Mucosa of descending colon (tissue), 3 donors: ENCODE measurements at regions not wholly inside any gene's neighbourhood (a gene's known extent, or its start where the extent isn't known, plus 50 kb on each side); places are given as distances from the start of the nearest gene placed in this dataset.

Source experiments
- ATAC-seq: fragments of 200-7000 bp; cut with Tn5 transposase; one replicate; pipeline ENCODE4 v1.9.1; 2020; ENCODE audit warnings: mild to moderate bottlenecking, moderate library complexity
- DNase-seq, 3 donors: peaks; one replicate each; pipeline ENCODE4 v3.0.0-alpha.2; 2020
- H3K36me3 ChIP-seq: fragments of 200-600 bp; one replicate; pipeline ENCODE4 v1.8.0; 2021; ENCODE audit warnings: low read depth, mild to moderate bottlenecking
- H3K4me1 ChIP-seq: fragments of 200-600 bp; one replicate; pipeline ENCODE4 v1.8.0; 2021; ENCODE audit warnings: low read depth, mild to moderate bottlenecking
- H3K4me3 ChIP-seq: fragments of 200-600 bp; one replicate; pipeline ENCODE4 v1.8.0; 2021; ENCODE audit warnings: mild to moderate bottlenecking
- H3K9me3 ChIP-seq: fragments of 200-600 bp; one replicate; pipeline ENCODE4 v1.8.0; 2021; ENCODE audit warnings: mild to moderate bottlenecking
- intact Hi-C, 2 donors: fragments of 100-400 bp; cut with DNase I in 1 of 2; cut with micrococcal nuclease in 1 of 2; formaldehyde crosslinking; loops; one replicate each; pipeline versions ENCODE4 v1.11.0 to v1.11.1; 2022; cut with DNase I, micrococcal nuclease
- TF ChIP-seq, protein P1 (sequence below): fragments of 200-600 bp; IDR thresholded peaks from one replicate; pipeline ENCODE4 v1.8.0; 2022; ENCODE audit warnings: antibody characterized with exemption, mild to moderate bottlenecking
- donor health status: DM: no; HTN: no; CAD: no; lungs with moderate emphysema.
- donor health status: DM: no; HTN: no; CAD: no.
- donor health status: DM: no; HTN: yes; CAD: no.

DNA sequence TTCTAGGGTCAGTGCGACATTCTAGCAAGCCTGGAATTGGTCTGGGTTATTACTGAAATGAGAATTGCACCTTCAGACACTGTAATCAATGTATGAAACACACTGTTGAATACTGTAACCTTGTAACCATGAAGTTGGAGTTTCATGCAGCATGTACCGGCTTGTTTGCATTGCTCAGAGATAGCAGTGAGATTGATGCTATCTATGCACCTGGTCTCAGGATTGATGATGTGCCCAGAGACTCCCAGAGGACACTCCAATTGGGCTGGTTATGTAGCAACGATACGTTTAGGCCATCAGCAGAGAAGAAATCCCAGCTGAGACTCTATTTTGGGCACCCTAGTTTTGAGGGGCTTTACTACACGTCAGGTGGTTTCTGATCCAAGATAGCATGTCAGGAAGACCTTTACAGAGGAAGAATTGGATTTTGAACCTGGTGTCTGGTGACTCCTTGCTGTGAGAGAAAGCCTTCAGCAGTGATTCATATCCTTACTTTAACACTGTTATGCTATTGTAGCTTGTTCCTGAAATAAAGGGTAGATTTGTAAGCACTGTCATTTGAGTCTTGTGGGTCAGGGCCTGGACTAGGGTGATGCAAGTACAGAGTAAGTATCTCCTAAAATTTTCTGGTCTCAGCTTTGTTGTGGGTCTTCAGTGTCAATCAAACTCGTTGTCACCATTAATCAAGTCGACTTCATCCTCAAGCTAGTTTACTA lies 305.1 kb upstream of the GULP1 start:
- no peak for DNase-seq
- H3K4me3 ChIP-seq: no peak overlapping the region
- TF ChIP-seq, protein P1, sequence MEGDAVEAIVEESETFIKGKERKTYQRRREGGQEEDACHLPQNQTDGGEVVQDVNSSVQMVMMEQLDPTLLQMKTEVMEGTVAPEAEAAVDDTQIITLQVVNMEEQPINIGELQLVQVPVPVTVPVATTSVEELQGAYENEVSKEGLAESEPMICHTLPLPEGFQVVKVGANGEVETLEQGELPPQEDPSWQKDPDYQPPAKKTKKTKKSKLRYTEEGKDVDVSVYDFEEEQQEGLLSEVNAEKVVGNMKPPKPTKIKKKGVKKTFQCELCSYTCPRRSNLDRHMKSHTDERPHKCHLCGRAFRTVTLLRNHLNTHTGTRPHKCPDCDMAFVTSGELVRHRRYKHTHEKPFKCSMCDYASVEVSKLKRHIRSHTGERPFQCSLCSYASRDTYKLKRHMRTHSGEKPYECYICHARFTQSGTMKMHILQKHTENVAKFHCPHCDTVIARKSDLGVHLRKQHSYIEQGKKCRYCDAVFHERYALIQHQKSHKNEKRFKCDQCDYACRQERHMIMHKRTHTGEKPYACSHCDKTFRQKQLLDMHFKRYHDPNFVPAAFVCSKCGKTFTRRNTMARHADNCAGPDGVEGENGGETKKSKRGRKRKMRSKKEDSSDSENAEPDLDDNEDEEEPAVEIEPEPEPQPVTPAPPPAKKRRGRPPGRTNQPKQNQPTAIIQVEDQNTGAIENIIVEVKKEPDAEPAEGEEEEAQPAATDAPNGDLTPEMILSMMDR: no peak
- H3K4me1 ChIP-seq: no peaks in the 10 kb centered on the region
- ATAC-seq: no peak
- no peaks in the 10 kb centered on the region for H3K36me3 ChIP-seq
- no peaks in the 10 kb centered on the region for H3K9me3 ChIP-seq
- intact Hi-C loops: no loop called here

GRCh38 chr2:187988348-187988747 lies 303.3 kb upstream of the GULP1 start:
- ATAC-seq (no peak), DNase-seq (no peak)
- Histone ChIP-seq H3K36me3 (no peaks in the 10 kb centered on the region), H3K4me1 (no peaks in the 10 kb centered on the region), H3K9me3 (no peaks in the 10 kb centered on the region), H3K4me3 (no peak overlapping the region)
- intact Hi-C loops: no loop called here
- TF ChIP-seq, protein P1: no peak

GRCh38 chr2:187989925-187990623 lies 301.6 kb upstream of the GULP1 start:
- Histone ChIP-seq H3K36me3 (no peaks in the 10 kb centered on the region), H3K9me3 (no peaks in the 10 kb centered on the region), H3K4me3 (no peak overlapping the region), H3K4me1 (no peaks in the 10 kb centered on the region)
- intact Hi-C loops: no loop called here
- TF ChIP-seq, protein P1: no peak
- DNase-seq: no peak
- no peak for ATAC-seq

- ATAC-seq: no peak
- TF ChIP-seq, protein P1: no peak
Observed at GRCh38 chr2:187991389-187991788, 300.3 kb upstream of the GULP1 start.

DNA sequence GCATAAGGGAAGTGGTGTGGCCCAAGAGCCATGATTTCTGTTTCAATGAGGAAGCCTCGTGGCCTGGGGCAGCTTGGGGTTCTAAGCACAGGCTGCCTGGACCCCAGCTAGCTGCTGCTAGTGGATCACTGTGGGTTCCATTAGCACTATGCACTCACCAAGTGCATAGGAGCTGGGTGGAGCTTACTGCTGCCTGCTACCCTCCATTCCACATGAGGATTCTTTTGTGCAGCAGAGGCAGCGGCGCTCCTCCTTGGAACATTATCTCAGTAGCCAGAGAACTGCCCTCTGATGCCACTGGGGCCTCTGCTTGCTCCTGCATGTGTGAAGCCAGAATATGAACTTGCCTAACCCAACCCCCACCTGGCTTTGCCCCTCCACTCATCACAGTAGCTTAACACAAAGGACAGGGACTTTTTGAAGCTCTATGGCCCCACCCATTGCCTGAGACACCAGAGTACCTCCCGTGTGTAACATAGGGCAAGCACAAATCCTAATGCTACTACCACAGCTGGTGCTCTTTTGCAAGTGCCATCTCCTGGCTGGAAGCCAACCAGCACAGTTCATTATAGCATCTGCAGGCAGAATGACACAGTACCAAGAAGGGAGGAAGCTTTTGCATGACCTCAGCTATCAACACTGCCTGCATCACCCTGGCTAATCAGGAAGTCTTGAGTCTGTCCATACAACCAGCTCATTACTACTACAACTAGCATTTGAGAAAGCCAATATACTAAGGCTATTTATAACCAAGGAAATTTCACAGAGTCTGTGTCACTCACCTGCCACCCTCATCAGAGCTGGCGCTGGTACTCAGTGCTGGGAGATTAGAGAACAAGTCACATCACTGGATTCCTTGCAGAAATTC lies 297.0 kb upstream of the GULP1 start:
- H3K4me1 ChIP-seq: no peaks in the 10 kb centered on the region
- intact Hi-C loops: no loop called here

More at GRCh38 chr2:187991389-187991788, 300.3 kb upstream of the GULP1 start:
- no peaks in the 10 kb centered on the region for H3K4me1 ChIP-seq
- H3K36me3 ChIP-seq: no peaks in the 10 kb centered on the region
- no peaks in the 10 kb centered on the region for H3K9me3 ChIP-seq
- H3K4me3 ChIP-seq: no peak overlapping the region
- no peak for DNase-seq
- intact Hi-C loops: no loop called here

More for the DNA sequence above, 297.0 kb upstream of the GULP1 start:
- ATAC-seq (no peak), DNase-seq (no peak)
- Histone ChIP-seq H3K36me3 (no peaks in the 10 kb centered on the region), H3K9me3 (no peaks in the 10 kb centered on the region), H3K4me3 (no peak overlapping the region)
- TF ChIP-seq, protein P1: no peak
